PC-3 (cell line): ENCODE measurements at regions not wholly inside any gene's neighbourhood (a gene's known extent, or its start where the extent isn't known, plus 50 kb on each side); places are given as distances from the start of the nearest gene placed in this dataset.

Experiments
- ATAC-seq: fragments of 200-7000 bp; cut with Tn5 transposase; 2 replicates; pipeline ENCODE4 v1.9.1; 2020; ENCODE audit warnings: mild to moderate bottlenecking, moderate library complexity
- BruUV-seq: library from RNA; stranded (reverse); fragments of 400-500 nt; replicated peaks from 2 replicates; lab custom pipeline; 2021; lab: Mats Ljungman, UMichigan
- CTCF ChIA-PET: fragments of 300-600 bp; sonication (Branson Sonifier 250); formaldehyde crosslinking; loops from one replicate; lab custom pipeline; 2022; ENCODE audit warnings: antibody characterized with exemption; lab: Charles Lee
- POLR2A ChIA-PET: fragments of 300-600 bp; sonication (Branson Sonifier 250); formaldehyde crosslinking; loops from one replicate; lab custom pipeline; 2022; ENCODE audit warnings: antibody characterized with exemption; ENCODE audit not compliant: unreplicated experiment; lab: Charles Lee
- DNase-seq: peaks from one replicate; pipeline ENCODE4 v3.0.0-alpha.2; 2015
- H2AFZ ChIP-seq: fragments of 300-600 bp; sonication (generic); 2 replicates; pipeline ENCODE4 v1.6.0; 2016; ENCODE audit warnings: antibody characterized with exemption, low read length
- H3F3A ChIP-seq: fragments of 300-600 bp; sonication (generic); one replicate; pipeline ENCODE4 v1.6.0; 2017; ENCODE audit warnings: antibody characterized with exemption, low read length, control low read depth, mild to moderate bottlenecking; ENCODE audit not compliant: unreplicated experiment
- H3K27ac ChIP-seq: fragments of 300-600 bp; sonication (generic); 2 replicates; pipeline ENCODE4 v1.5.1; 2016; ENCODE audit warnings: mild to moderate bottlenecking, low read length
- H3K27me3 ChIP-seq: fragments of 300-600 bp; sonication (generic); 2 replicates; pipeline ENCODE4 v1.6.1; 2016; ENCODE audit warnings: low read length, mixed read lengths
- H3K36me3 ChIP-seq: fragments of 300-600 bp; sonication (generic); 2 replicates; pipeline ENCODE4 v1.6.1; 2016; ENCODE audit warnings: low read depth, mixed run types, low read length, mixed read lengths
- H3K4me1 ChIP-seq: fragments of 300-600 bp; sonication (generic); 2 replicates; pipeline ENCODE4 v1.5.1; 2016; ENCODE audit warnings: low read length; ENCODE audit not compliant: insufficient read depth
- H3K4me2 ChIP-seq: fragments of 300-600 bp; sonication (generic); 2 replicates; pipeline ENCODE4 v1.6.0; 2016; ENCODE audit warnings: low read length
- H3K4me3 ChIP-seq: fragments of 300-600 bp; sonication (generic); 2 replicates; pipeline ENCODE4 v1.5.1; 2016; ENCODE audit warnings: mild to moderate bottlenecking, low read length, mixed read lengths
- H3K79me2 ChIP-seq: fragments of 300-600 bp; sonication (generic); 2 replicates; pipeline ENCODE4 v1.6.1; 2017; ENCODE audit warnings: low read length, mixed read lengths
- H3K9ac ChIP-seq: fragments of 300-600 bp; sonication (generic); 2 replicates; pipeline ENCODE4 v1.6.0; 2016; ENCODE audit warnings: mild to moderate bottlenecking, low read length
- H3K9me2 ChIP-seq: fragments of 300-600 bp; sonication (generic); replicated peaks from 2 replicates; pipeline ENCODE4 v1.6.1; 2016; ENCODE audit warnings: mixed run types, low read length, mixed read lengths
- H3K9me3 ChIP-seq: fragments of 300-600 bp; sonication (generic); 2 replicates; pipeline ENCODE4 v1.6.1; 2016; ENCODE audit warnings: low read length, mixed read lengths
- H4K20me1 ChIP-seq: fragments of 300-600 bp; sonication (generic); 2 replicates; pipeline ENCODE4 v1.6.1; 2016; ENCODE audit warnings: low read length, mixed read lengths
- EZH2 ChIP-seq: fragments of 300-600 bp; sonication (generic); IDR thresholded peaks from one replicate; pipeline ENCODE4 v1.6.1; 2017; ENCODE audit warnings: antibody characterized with exemption, mild to moderate bottlenecking, low read length; ENCODE audit not compliant: unreplicated experiment
- EZH2phosphoT487 ChIP-seq: fragments of 300-600 bp; sonication (generic); IDR thresholded peaks from 2 replicates; pipeline ENCODE4 v1.6.1; 2018; ENCODE audit warnings: mild to moderate bottlenecking, antibody characterized with exemption, low read length, borderline replicate concordance
- intact Hi-C: fragments of 100-400 bp; cut with micrococcal nuclease; formaldehyde crosslinking; loops from 2 replicates; pipeline ENCODE4 v1.9.0; 2023
- TF ChIP-seq, protein P1 (sequence below): fragments of 300-600 bp; sonication (generic); conservative IDR thresholded peaks from 2 replicates; pipeline ENCODE4 v1.5.1; 2017; ENCODE audit warnings: antibody characterized with exemption, low read depth, mild to moderate bottlenecking, low read length

DNA sequence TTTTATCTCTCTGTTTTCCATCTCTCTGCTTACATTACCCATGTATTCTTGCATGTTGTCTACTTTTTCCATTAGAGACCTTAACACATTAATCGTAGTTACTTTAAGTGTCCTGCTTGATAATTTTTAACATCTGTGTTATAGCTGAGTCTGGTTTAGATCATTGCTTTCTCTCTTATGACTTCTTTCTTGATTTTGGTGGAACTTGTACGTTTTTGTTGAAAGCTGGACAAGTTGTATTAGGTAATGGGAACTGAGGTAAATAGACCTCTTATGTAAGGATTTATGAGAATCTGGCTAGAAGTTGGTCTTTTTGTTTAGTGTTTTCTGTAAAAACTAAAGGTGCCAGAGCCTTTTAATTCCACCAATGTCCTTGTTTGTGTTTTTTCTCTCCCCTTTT is 100.8 kb upstream of the LYZL2 start:
- intact Hi-C loops, result no loop called here
- H3K4me1 ChIP-seq, result no peaks in the 10 kb centered on the region
- ATAC-seq (no peak), DNase-seq (no peak)
- H3K9ac ChIP-seq, result no peak overlapping the region
- no peaks in the 10 kb centered on the region for H3K36me3 ChIP-seq
- no peaks in the 10 kb centered on the region for H3K9me3 ChIP-seq
- no peaks in the 10 kb centered on the region for H4K20me1 ChIP-seq
- no peaks in the 10 kb centered on the region for H3K9me2 ChIP-seq
- H3K27ac ChIP-seq, result no peak overlapping the region
- H3K27me3 ChIP-seq, result no peaks in the 10 kb centered on the region
- no peak overlapping the region for H3K4me2 ChIP-seq
- no peak overlapping the region for H2AFZ ChIP-seq
- no peak for TF ChIP-seq EZH2
- H3F3A ChIP-seq, result no peaks in the 10 kb centered on the region
- H3K4me3 ChIP-seq, result no peak overlapping the region
- ChIA-PET CTCF (no interaction called here), POLR2A (no interaction called here)
- BruUV-seq, result no TSS peak
- H3K79me2 ChIP-seq, result no peaks in the 10 kb centered on the region

DNA sequence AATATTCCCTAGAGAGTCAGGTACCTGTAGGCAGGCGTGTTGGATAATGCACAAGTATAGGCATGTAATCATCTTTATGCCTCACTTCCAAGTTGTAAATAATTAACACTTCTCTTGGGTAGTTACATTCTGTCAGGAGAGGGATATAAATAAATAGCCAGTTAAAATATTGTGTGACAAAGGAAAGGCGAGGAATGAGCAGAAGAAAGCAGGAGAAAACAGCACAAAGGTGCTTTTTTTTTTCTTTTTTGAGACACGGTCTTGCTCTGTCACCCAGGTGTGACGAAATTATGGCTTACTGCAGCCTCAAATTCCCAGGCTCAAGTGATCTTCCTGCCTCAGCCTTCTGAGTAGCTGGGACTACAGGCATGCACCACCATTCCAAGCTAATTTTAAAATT is 99.2 kb upstream of the LYZL2 start:
- TF ChIP-seq EZH2 (no peak), EZH2phosphoT487 (no peak)
- TF ChIP-seq, protein P1, sequence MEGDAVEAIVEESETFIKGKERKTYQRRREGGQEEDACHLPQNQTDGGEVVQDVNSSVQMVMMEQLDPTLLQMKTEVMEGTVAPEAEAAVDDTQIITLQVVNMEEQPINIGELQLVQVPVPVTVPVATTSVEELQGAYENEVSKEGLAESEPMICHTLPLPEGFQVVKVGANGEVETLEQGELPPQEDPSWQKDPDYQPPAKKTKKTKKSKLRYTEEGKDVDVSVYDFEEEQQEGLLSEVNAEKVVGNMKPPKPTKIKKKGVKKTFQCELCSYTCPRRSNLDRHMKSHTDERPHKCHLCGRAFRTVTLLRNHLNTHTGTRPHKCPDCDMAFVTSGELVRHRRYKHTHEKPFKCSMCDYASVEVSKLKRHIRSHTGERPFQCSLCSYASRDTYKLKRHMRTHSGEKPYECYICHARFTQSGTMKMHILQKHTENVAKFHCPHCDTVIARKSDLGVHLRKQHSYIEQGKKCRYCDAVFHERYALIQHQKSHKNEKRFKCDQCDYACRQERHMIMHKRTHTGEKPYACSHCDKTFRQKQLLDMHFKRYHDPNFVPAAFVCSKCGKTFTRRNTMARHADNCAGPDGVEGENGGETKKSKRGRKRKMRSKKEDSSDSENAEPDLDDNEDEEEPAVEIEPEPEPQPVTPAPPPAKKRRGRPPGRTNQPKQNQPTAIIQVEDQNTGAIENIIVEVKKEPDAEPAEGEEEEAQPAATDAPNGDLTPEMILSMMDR, result no peak
- no peak overlapping the region for H2AFZ ChIP-seq
- H3K79me2 ChIP-seq, result no peaks in the 10 kb centered on the region
- intact Hi-C loops, result no loop called here
- no peak overlapping the region for H3K4me2 ChIP-seq
- no peak overlapping the region for H3K27ac ChIP-seq
- no peak overlapping the region for H3K4me3 ChIP-seq
- no peaks in the 10 kb centered on the region for H4K20me1 ChIP-seq
- H3F3A ChIP-seq, result no peaks in the 10 kb centered on the region
- H3K36me3 ChIP-seq, result no peaks in the 10 kb centered on the region
- CTCF ChIA-PET, result no interaction called here
- ATAC-seq (no peak), DNase-seq (no peak)
- POLR2A ChIA-PET, result no interaction called here
- no peaks in the 10 kb centered on the region for H3K9me3 ChIP-seq
- H3K9ac ChIP-seq, result no peak overlapping the region
- no peaks in the 10 kb centered on the region for H3K27me3 ChIP-seq
- no peaks in the 10 kb centered on the region for H3K4me1 ChIP-seq
- no peaks in the 10 kb centered on the region for H3K9me2 ChIP-seq
- BruUV-seq, result no TSS peak

DNA sequence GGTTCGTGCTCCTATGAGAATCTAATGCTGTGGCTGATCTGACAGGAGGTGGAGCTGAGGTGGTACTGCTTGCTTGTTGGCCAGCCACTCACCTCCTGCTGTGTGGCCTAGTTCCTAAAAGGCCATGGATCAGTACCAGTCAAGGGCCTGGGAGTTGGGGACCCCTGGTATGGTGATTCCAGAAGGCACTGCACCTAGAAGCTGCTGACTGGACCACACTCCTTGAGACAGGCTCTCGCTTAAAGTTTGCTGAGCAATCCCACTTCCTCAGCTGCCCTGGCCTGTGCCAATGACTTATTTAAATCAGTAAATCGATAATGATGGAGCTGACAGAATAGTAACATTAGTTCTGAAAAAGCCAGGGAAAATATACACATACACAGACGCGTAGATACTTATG is 98.6 kb upstream of the LYZL2 start:
- H3K9me2 ChIP-seq, result no peaks in the 10 kb centered on the region
- H3K27me3 ChIP-seq, result no peaks in the 10 kb centered on the region
- no peaks in the 10 kb centered on the region for H3K4me1 ChIP-seq
- DNase-seq (no peak), ATAC-seq (no peak)
- no peaks in the 10 kb centered on the region for H3K79me2 ChIP-seq
- intact Hi-C loops, result no loop called here
- no peaks in the 10 kb centered on the region for H3F3A ChIP-seq
- CTCF ChIA-PET, result no interaction called here
- H3K9ac ChIP-seq, result no peak overlapping the region
- POLR2A ChIA-PET, result no interaction called here
- no peak overlapping the region for H3K4me3 ChIP-seq
- H2AFZ ChIP-seq, result no peak overlapping the region
- no peaks in the 10 kb centered on the region for H4K20me1 ChIP-seq
- H3K27ac ChIP-seq, result no peak overlapping the region
- H3K9me3 ChIP-seq, result no peaks in the 10 kb centered on the region
- H3K36me3 ChIP-seq, result no peaks in the 10 kb centered on the region
- BruUV-seq, result no TSS peak
- TF ChIP-seq, protein P1, result no peak
- TF ChIP-seq EZH2, result no peak
- TF ChIP-seq EZH2phosphoT487, result no peak
- H3K4me2 ChIP-seq, result no peak overlapping the region
